ENCODE measurements at regions not wholly inside any gene's neighbourhood (a gene's known extent, or its start where the extent isn't known, plus 50 kb on each side); places are given as distances from the start of the nearest gene placed in this dataset.

GRCh38 chr2:16032282-16033031 is 92.1 kb downstream of the MYCN start:
- TF ChIP-seq, protein P1, sequence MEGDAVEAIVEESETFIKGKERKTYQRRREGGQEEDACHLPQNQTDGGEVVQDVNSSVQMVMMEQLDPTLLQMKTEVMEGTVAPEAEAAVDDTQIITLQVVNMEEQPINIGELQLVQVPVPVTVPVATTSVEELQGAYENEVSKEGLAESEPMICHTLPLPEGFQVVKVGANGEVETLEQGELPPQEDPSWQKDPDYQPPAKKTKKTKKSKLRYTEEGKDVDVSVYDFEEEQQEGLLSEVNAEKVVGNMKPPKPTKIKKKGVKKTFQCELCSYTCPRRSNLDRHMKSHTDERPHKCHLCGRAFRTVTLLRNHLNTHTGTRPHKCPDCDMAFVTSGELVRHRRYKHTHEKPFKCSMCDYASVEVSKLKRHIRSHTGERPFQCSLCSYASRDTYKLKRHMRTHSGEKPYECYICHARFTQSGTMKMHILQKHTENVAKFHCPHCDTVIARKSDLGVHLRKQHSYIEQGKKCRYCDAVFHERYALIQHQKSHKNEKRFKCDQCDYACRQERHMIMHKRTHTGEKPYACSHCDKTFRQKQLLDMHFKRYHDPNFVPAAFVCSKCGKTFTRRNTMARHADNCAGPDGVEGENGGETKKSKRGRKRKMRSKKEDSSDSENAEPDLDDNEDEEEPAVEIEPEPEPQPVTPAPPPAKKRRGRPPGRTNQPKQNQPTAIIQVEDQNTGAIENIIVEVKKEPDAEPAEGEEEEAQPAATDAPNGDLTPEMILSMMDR (IDR thresholded peaks at IDR 0.05; ENCODE audit: low read depth, low read length, missing input control): no peak
- no peak for TF ChIP-seq SP1 (IDR thresholded peaks at IDR 0.05)
- no peak for TF ChIP-seq FOXA1 (IDR thresholded peaks at IDR 0.05)
- no peak for TF ChIP-seq RXRA (IDR thresholded peaks at IDR 0.05)
- no peak for TF ChIP-seq TAF1 (conservative IDR thresholded peaks at IDR 0.05)
- TF ChIP-seq, protein P2, sequence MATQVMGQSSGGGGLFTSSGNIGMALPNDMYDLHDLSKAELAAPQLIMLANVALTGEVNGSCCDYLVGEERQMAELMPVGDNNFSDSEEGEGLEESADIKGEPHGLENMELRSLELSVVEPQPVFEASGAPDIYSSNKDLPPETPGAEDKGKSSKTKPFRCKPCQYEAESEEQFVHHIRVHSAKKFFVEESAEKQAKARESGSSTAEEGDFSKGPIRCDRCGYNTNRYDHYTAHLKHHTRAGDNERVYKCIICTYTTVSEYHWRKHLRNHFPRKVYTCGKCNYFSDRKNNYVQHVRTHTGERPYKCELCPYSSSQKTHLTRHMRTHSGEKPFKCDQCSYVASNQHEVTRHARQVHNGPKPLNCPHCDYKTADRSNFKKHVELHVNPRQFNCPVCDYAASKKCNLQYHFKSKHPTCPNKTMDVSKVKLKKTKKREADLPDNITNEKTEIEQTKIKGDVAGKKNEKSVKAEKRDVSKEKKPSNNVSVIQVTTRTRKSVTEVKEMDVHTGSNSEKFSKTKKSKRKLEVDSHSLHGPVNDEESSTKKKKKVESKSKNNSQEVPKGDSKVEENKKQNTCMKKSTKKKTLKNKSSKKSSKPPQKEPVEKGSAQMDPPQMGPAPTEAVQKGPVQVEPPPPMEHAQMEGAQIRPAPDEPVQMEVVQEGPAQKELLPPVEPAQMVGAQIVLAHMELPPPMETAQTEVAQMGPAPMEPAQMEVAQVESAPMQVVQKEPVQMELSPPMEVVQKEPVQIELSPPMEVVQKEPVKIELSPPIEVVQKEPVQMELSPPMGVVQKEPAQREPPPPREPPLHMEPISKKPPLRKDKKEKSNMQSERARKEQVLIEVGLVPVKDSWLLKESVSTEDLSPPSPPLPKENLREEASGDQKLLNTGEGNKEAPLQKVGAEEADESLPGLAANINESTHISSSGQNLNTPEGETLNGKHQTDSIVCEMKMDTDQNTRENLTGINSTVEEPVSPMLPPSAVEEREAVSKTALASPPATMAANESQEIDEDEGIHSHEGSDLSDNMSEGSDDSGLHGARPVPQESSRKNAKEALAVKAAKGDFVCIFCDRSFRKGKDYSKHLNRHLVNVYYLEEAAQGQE (IDR thresholded peaks at IDR 0.05): no peak
- TF ChIP-seq YY1 (IDR thresholded peaks at IDR 0.05): no peak
- TF ChIP-seq, protein P3, sequence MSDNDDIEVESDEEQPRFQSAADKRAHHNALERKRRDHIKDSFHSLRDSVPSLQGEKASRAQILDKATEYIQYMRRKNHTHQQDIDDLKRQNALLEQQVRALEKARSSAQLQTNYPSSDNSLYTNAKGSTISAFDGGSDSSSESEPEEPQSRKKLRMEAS (IDR thresholded peaks at IDR 0.05): no peak
- TF ChIP-seq HNF4G (IDR thresholded peaks at IDR 0.05): no peak
- no peak for TF ChIP-seq GABPA (IDR thresholded peaks at IDR 0.05 in 1 of 2, conservative IDR thresholded peaks at IDR 0.05 in 1 of 2)
- no peak for TF ChIP-seq HNF4A (conservative IDR thresholded peaks at IDR 0.05)
- TF ChIP-seq, protein P4, sequence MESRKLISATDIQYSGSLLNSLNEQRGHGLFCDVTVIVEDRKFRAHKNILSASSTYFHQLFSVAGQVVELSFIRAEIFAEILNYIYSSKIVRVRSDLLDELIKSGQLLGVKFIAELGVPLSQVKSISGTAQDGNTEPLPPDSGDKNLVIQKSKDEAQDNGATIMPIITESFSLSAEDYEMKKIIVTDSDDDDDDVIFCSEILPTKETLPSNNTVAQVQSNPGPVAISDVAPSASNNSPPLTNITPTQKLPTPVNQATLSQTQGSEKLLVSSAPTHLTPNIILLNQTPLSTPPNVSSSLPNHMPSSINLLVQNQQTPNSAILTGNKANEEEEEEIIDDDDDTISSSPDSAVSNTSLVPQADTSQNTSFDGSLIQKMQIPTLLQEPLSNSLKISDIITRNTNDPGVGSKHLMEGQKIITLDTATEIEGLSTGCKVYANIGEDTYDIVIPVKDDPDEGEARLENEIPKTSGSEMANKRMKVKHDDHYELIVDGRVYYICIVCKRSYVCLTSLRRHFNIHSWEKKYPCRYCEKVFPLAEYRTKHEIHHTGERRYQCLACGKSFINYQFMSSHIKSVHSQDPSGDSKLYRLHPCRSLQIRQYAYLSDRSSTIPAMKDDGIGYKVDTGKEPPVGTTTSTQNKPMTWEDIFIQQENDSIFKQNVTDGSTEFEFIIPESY (IDR thresholded peaks at IDR 0.05): no peak
- no peak for TF ChIP-seq ATF3 (IDR thresholded peaks at IDR 0.05)
- TF ChIP-seq RAD21 (IDR thresholded peaks at IDR 0.05): no peak
